PC-9 (cell line): ENCODE measurements at regions not wholly inside any gene's neighbourhood (a gene's known extent, or its start where the extent isn't known, plus 50 kb on each side); places are given as distances from the start of the nearest gene placed in this dataset.

Source experiments
- BruUV-seq: library from RNA; stranded (reverse); fragments of 400-500 nt; replicated peaks from 2 replicates; lab custom pipeline; 2021; lab: Mats Ljungman, UMichigan
- CTCF ChIA-PET: fragments of 300-600 bp; sonication (Branson Sonifier 250); formaldehyde crosslinking; loops from one replicate; lab custom pipeline; 2022; ENCODE audit warnings: antibody characterized with exemption; lab: Charles Lee
- POLR2A ChIA-PET: fragments of 300-600 bp; sonication (Branson Sonifier 250); formaldehyde crosslinking; loops from one replicate; lab custom pipeline; 2022; ENCODE audit warnings: antibody characterized with exemption; ENCODE audit not compliant: unreplicated experiment; lab: Charles Lee
- DNase-seq, 2 experiments: peaks; one replicate each; pipeline versions ENCODE4 v3.0.0 to v3.0.0-alpha.2; 2015 to 2022; ENCODE audit warnings: mixed read lengths in 1 of 2
- H2AFZ ChIP-seq: fragments of 200-600 bp; sonication (generic); 2 replicates; pipeline ENCODE4 v1.8.1; 2017; ENCODE audit warnings: antibody characterized with exemption
- H3F3A ChIP-seq: fragments of 200-600 bp; sonication (generic); 2 replicates; pipeline ENCODE4 v1.8.1; 2017; ENCODE audit warnings: antibody characterized with exemption, mild to moderate bottlenecking, low read depth; ENCODE audit not compliant: insufficient read depth
- H3K27ac ChIP-seq: fragments of 200-600 bp; sonication (generic); 2 replicates; pipeline ENCODE4 v1.6.1; 2016; ENCODE audit warnings: mixed run types
- H3K27me3 ChIP-seq: fragments of 200-600 bp; sonication (generic); 2 replicates; pipeline ENCODE4 v1.6.1; 2016; ENCODE audit warnings: low read depth, mixed run types; ENCODE audit not compliant: insufficient read depth
- H3K36me3 ChIP-seq: fragments of 200-600 bp; sonication (generic); 2 replicates; pipeline ENCODE4 v1.6.1; 2016; ENCODE audit warnings: low read depth, mixed run types
- H3K4me1 ChIP-seq: fragments of 200-600 bp; sonication (generic); replicated peaks from 2 replicates; pipeline ENCODE4 v1.6.1; 2016; ENCODE audit warnings: mixed run types; ENCODE audit not compliant: insufficient read depth
- H3K4me2 ChIP-seq: fragments of 200-600 bp; sonication (generic); 2 replicates; pipeline ENCODE4 v1.6.1; 2017; ENCODE audit warnings: mixed run types
- H3K4me3 ChIP-seq: fragments of 200-600 bp; sonication (generic); 2 replicates; pipeline ENCODE4 v1.6.1; 2016; ENCODE audit warnings: mixed run types
- H3K79me2 ChIP-seq: fragments of 200-600 bp; sonication (generic); 2 replicates; pipeline ENCODE4 v1.6.1; 2017; ENCODE audit warnings: low read depth, mixed run types
- H3K9me2 ChIP-seq: fragments of 200-600 bp; sonication (generic); 2 replicates; pipeline ENCODE4 v1.8.1; 2017; ENCODE audit warnings: mild to moderate bottlenecking; ENCODE audit not compliant: insufficient read depth
- H3K9me3 ChIP-seq: fragments of 200-600 bp; sonication (generic); 2 replicates; pipeline ENCODE4 v1.8.1; 2016; ENCODE audit warnings: low read depth; ENCODE audit not compliant: insufficient read depth
- H4K20me1 ChIP-seq: fragments of 200-600 bp; sonication (generic); 2 replicates; pipeline ENCODE4 v1.8.1; 2017; ENCODE audit not compliant: insufficient read depth
- CTCF ChIP-seq: fragments of 200-600 bp; sonication (generic); conservative IDR thresholded peaks from 2 replicates; pipeline ENCODE4 v1.6.1; 2017; ENCODE audit warnings: mixed run types, antibody characterized with exemption, mild to moderate bottlenecking, moderate library complexity
- EZH2 ChIP-seq: fragments of 200-600 bp; sonication (generic); IDR thresholded peaks from 2 replicates; pipeline ENCODE4 v1.8.0; 2017; ENCODE audit warnings: antibody characterized with exemption, low read depth
- intact Hi-C: fragments of 100-400 bp; cut with micrococcal nuclease; formaldehyde crosslinking; loops from one replicate; pipeline ENCODE4 v1.10.0; 2022; ENCODE audit not compliant: unreplicated experiment

- intact Hi-C loops, result loop anchor here (10.0 kb wide), 1 partner anchor 63 kb away; no protein-coding TSS in a partner anchor
- Histone ChIP-seq H2AFZ (no peak overlapping the region), H3K79me2 (no peaks in the 10 kb centered on the region), H4K20me1 (no peaks in the 10 kb centered on the region), H3K27ac (peak overlapping the region; percentile 97; the same call in 1 of the 2 replicates), H3K4me2 (no peak overlapping the region), H3K9me2 (no peaks in the 10 kb centered on the region), H3K27me3 (no peaks in the 10 kb centered on the region), H3K36me3 (0 out of 2 replicates have a peak, but pooled peaks cover 7% of the 10 kb centered on the region), H3K4me1 (peaks cover 37% of the 10 kb centered on the region), H3K4me3 (no peak overlapping the region), H3F3A (peaks cover 32% of the 10 kb centered on the region), H3K9me3 (0 out of 2 replicates have a peak, but pooled peaks cover under 1% of the 10 kb centered on the region)
- BruUV-seq, result no TSS peak
- ChIA-PET POLR2A (no interaction called here), CTCF (no interaction called here)
- DNase-seq, result no peak
- TF ChIP-seq EZH2 (no peak), CTCF (no peak)
These were observed 142.7 kb upstream of the RUNX1 start for GRCh38 chr21:35191754-35192153.

GRCh38 chr21:35191128-35191527 is 142.0 kb upstream of the RUNX1 start:
- no TSS peak for BruUV-seq
- POLR2A ChIA-PET, result interaction anchor here (0.5 kb wide), 1 partner anchor 15 kb away, joined by 7 read pairs; no protein-coding TSS in a partner anchor

GRCh38 chr21:35190201-35190701 is 141.1 kb upstream of the RUNX1 start:
- Histone ChIP-seq H3K4me1 (peaks cover 30% of the 10 kb centered on the region), H2AFZ (no peak overlapping the region; the same call in 1 of the 2 replicates), H3K9me2 (no peaks in the 10 kb centered on the region), H3K9me3 (no peaks in the 10 kb centered on the region), H4K20me1 (no peaks in the 10 kb centered on the region), H3K27ac (peak overlapping the region; percentile 97), H3K4me2 (peak overlapping the region; percentile 65), H3K36me3 (no peaks in the 10 kb centered on the region), H3K79me2 (no peaks in the 10 kb centered on the region), H3K27me3 (no peaks in the 10 kb centered on the region), H3K4me3 (no peak overlapping the region), H3F3A (peaks cover 26% of the 10 kb centered on the region)
- ChIA-PET POLR2A (interaction anchor here (0.6 kb wide), 1 partner anchor 176 kb away, joined by 3 read pairs; no protein-coding TSS in a partner anchor), CTCF (interaction anchor here (0.6 kb wide), 1 partner anchor 308 kb away, joined by 5 read pairs; no protein-coding TSS in a partner anchor)
- BruUV-seq, result no TSS peak
- intact Hi-C loops, result loop anchor here (10.0 kb wide), 1 partner anchor 65 kb away; no protein-coding TSS in a partner anchor
- TF ChIP-seq EZH2 (no peak), CTCF (no peak)
- DNase-seq, result peak; percentile 23 to 88

More at GRCh38 chr21:35191128-35191527, 142.0 kb upstream of the RUNX1 start:
- Histone ChIP-seq H3K79me2 (no peaks in the 10 kb centered on the region), H3K27ac (peak overlapping the region; percentile 97), H3K4me2 (peak overlapping the region; percentile 65), H3K4me3 (no peak overlapping the region), H2AFZ (no peak overlapping the region), H3K9me2 (no peaks in the 10 kb centered on the region), H3F3A (peaks cover 26% of the 10 kb centered on the region), H4K20me1 (no peaks in the 10 kb centered on the region), H3K36me3 (0 out of 2 replicates have a peak, but pooled peaks cover under 1% of the 10 kb centered on the region), H3K27me3 (no peaks in the 10 kb centered on the region), H3K4me1 (peaks cover 31% of the 10 kb centered on the region), H3K9me3 (no peaks in the 10 kb centered on the region)
- TF ChIP-seq CTCF (no peak), EZH2 (no peak)
- CTCF ChIA-PET, result no interaction called here
- no peak for DNase-seq
- intact Hi-C loops, result loop anchor here (10.0 kb wide), 1 partner anchor 64 kb away; no protein-coding TSS in a partner anchor
